ENCODE measurements at regions not wholly inside any gene's neighbourhood (a gene's known extent, or its start where the extent isn't known, plus 50 kb on each side); places are given as distances from the start of the nearest gene placed in this dataset.

GRCh38 chr2:6308986-6309385 is 556.7 kb downstream of the CMPK2 start:
- no peak for TF ChIP-seq FOXP2 (optimal IDR thresholded peaks at IDR 0.05; ENCODE audit: borderline replicate concordance, extremely low read depth, extremely low read length, insufficient read depth)
- no peak for TF ChIP-seq POLR2AphosphoS5 (IDR thresholded peaks at IDR 0.05; ENCODE audit: low read depth, low read length)
- no peak for TF ChIP-seq TAF1 (IDR thresholded peaks at IDR 0.05; ENCODE audit: borderline replicate concordance, insufficient read depth, low read length)
- no peak for TF ChIP-seq SIN3A (IDR thresholded peaks at IDR 0.05; ENCODE audit: borderline replicate concordance, insufficient read depth, low read length)
- TF ChIP-seq, protein P1, sequence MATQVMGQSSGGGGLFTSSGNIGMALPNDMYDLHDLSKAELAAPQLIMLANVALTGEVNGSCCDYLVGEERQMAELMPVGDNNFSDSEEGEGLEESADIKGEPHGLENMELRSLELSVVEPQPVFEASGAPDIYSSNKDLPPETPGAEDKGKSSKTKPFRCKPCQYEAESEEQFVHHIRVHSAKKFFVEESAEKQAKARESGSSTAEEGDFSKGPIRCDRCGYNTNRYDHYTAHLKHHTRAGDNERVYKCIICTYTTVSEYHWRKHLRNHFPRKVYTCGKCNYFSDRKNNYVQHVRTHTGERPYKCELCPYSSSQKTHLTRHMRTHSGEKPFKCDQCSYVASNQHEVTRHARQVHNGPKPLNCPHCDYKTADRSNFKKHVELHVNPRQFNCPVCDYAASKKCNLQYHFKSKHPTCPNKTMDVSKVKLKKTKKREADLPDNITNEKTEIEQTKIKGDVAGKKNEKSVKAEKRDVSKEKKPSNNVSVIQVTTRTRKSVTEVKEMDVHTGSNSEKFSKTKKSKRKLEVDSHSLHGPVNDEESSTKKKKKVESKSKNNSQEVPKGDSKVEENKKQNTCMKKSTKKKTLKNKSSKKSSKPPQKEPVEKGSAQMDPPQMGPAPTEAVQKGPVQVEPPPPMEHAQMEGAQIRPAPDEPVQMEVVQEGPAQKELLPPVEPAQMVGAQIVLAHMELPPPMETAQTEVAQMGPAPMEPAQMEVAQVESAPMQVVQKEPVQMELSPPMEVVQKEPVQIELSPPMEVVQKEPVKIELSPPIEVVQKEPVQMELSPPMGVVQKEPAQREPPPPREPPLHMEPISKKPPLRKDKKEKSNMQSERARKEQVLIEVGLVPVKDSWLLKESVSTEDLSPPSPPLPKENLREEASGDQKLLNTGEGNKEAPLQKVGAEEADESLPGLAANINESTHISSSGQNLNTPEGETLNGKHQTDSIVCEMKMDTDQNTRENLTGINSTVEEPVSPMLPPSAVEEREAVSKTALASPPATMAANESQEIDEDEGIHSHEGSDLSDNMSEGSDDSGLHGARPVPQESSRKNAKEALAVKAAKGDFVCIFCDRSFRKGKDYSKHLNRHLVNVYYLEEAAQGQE (IDR thresholded peaks at IDR 0.05; ENCODE audit: insufficient read depth in 1 of 2, low read depth in 2 of 2, low read length in 2 of 2) = no peak

DNA sequence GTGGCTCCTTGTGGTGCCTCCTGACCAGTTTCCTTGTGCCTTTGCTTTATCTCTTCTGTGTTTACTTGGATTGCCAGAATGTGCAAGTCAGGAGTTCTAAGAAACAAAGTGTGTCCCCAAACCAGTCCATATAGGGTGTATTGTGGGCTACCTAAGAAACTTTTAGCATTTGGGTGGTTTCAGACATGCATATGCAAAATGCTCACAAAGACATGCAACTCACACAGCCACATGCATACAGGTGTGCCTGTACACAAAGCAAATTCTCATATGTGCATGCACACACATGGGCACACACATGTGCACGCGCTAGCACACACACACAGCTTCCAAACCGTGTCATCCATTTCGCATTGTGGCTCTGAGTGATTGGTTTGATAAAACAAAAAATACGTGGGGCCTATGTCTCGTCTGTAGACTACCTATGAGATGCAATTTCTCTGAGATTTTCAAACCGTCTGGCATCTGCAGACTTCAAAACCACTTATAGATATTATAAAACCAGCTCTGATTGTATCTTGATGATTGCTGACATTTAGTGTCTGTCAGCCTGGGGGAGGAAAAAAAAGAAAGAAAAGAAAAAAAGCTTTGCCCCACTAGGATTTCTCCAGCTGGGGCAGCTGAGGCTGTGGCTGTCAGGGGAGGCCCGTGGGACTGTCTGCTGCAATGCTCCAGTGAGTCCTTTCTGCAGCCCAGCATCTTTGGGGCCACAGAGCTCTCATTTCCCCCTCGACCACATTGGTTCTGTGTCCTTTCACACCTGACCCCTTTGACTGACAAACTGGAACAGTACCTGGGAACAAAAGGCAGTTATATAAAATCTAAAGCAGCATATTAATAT is 556.1 kb downstream of the CMPK2 start:
- TF ChIP-seq, protein P1 (IDR thresholded peaks at IDR 0.05; ENCODE audit: insufficient read depth in 1 of 2, low read depth in 2 of 2, low read length in 2 of 2) = no peak
- TF ChIP-seq POLR2AphosphoS5 (IDR thresholded peaks at IDR 0.05; ENCODE audit: low read depth, low read length) = no peak
- TF ChIP-seq SIN3A (IDR thresholded peaks at IDR 0.05; ENCODE audit: borderline replicate concordance, insufficient read depth, low read length) = no peak
- TF ChIP-seq FOXP2 (optimal IDR thresholded peaks at IDR 0.05; ENCODE audit: borderline replicate concordance, extremely low read depth, extremely low read length, insufficient read depth) = no peak
- TF ChIP-seq TAF1 (IDR thresholded peaks at IDR 0.05; ENCODE audit: borderline replicate concordance, insufficient read depth, low read length) = no peak

- TF ChIP-seq FOXP2 (optimal IDR thresholded peaks at IDR 0.05; ENCODE audit: borderline replicate concordance, extremely low read depth, extremely low read length, insufficient read depth) = no peak
- no peak for TF ChIP-seq POLR2AphosphoS5 (IDR thresholded peaks at IDR 0.05; ENCODE audit: low read depth, low read length)
- no peak for TF ChIP-seq TAF1 (IDR thresholded peaks at IDR 0.05; ENCODE audit: borderline replicate concordance, insufficient read depth, low read length)
- TF ChIP-seq, protein P1 (IDR thresholded peaks at IDR 0.05; ENCODE audit: insufficient read depth in 1 of 2, low read depth in 2 of 2, low read length in 2 of 2) = no peak
- no peak for TF ChIP-seq SIN3A (IDR thresholded peaks at IDR 0.05; ENCODE audit: borderline replicate concordance, insufficient read depth, low read length)
Measured at GRCh38 chr2:6310256-6311215, 555.2 kb downstream of the CMPK2 start.

DNA sequence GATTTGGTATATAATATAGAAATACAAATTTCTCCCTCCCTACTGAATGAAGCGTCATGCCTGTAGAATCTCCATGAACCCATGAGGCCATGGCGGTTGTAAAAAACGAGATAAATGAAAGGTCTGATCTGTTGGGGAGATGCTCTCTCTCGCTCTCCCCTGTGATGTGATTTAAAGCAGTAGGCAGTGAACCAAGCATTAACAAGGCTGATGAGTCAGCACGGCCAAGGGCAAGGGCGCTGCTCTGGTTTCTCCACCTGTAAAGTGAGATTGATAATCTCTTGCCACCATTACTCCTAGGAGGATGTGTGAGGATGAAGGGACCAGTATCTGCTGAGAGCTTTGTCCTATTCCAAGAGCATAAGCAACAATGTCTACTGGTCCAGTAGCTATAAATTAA is 553.3 kb downstream of the CMPK2 start:
- TF ChIP-seq FOXP2 (optimal IDR thresholded peaks at IDR 0.05; ENCODE audit: borderline replicate concordance, extremely low read depth, extremely low read length, insufficient read depth) = no peak
- TF ChIP-seq POLR2AphosphoS5 (IDR thresholded peaks at IDR 0.05; ENCODE audit: low read depth, low read length) = no peak
- no peak for TF ChIP-seq TAF1 (IDR thresholded peaks at IDR 0.05; ENCODE audit: borderline replicate concordance, insufficient read depth, low read length)
- TF ChIP-seq SIN3A (IDR thresholded peaks at IDR 0.05; ENCODE audit: borderline replicate concordance, insufficient read depth, low read length) = no peak
- TF ChIP-seq, protein P1 (IDR thresholded peaks at IDR 0.05; ENCODE audit: insufficient read depth in 1 of 2, low read depth in 2 of 2, low read length in 2 of 2) = no peak

All from PFSK-1 (cell line).